Fibroblast of skin of right quadriceps (primary cell): ENCODE measurements at regions not wholly inside any gene's neighbourhood (a gene's known extent, or its start where the extent isn't known, plus 50 kb on each side); places are given as distances from the start of the nearest gene placed in this dataset.
A peak's percentile ranks its signal among the peaks of the same experiment; 100 is the strongest.

ENCODE experiments used
- DNase-seq: peaks from one replicate; pipeline ENCODE4 v3.0.0-alpha.2; 2013

- no peak for DNase-seq
Observed at GRCh38 chr1:212192261-212192998, 92.8 kb upstream of the PPP2R5A start.

DNA sequence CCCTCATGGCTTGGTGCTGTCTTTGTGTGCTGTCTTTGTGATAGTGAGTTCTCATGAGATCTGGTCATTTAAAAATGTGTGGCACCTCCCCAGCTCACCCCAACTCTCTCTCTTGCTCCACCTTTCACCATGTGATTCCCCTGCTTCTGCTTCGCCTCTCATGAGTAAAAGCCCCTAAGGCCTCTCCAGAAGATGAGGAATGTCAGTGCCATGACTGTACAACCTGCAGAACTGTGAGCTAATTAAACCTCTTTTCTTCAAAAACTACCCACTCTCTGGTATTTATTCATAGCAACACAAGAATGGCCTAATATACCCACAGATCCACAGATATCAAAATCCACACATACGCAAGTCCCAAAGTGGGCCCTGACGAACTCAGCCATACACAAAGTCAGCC lies 88.9 kb upstream of the PPP2R5A start:
- no peak for DNase-seq

DNA sequence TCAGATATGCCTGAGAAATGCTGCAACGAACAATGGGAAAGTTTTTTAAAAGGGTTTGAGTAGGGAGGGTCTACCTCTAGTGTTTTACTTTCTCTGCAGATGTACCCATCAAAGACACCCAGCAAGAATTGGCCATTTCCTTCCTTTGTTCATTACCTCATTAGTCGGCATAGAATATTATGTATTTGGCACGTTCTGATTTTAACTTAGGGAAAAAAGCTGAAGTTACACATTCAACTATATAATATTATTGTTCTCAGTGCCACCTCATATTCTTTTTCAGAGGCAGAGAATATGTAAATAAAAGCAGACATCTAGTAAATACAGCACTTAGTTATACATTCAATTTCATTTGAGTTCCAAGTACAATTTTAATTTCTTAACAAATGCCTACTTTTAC lies 83.7 kb upstream of the PPP2R5A start:
- no peak for DNase-seq

- no peak for DNase-seq
Observed at GRCh38 chr1:212203630-212204029, 81.6 kb upstream of the PPP2R5A start.

DNA sequence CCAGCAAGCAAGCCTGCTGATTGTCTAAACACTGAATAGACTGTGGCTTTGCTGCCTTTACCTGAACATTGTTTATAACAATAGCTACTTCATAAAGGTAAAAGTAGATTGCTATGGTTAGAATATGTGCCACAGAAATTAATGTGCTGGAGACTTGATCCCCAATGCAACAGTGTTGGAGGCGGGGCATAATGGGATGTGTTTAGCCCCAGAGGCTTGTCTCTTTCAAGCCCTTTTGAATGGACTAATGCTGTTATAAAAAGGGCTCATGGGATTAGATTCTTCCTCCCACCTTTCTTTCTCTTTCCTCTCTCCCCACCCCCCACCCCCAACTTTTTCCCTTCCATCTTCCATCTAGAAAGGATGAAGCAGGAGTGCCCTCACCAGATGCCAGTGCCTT lies 80.2 kb upstream of the PPP2R5A start:
- no peak for DNase-seq

DNA sequence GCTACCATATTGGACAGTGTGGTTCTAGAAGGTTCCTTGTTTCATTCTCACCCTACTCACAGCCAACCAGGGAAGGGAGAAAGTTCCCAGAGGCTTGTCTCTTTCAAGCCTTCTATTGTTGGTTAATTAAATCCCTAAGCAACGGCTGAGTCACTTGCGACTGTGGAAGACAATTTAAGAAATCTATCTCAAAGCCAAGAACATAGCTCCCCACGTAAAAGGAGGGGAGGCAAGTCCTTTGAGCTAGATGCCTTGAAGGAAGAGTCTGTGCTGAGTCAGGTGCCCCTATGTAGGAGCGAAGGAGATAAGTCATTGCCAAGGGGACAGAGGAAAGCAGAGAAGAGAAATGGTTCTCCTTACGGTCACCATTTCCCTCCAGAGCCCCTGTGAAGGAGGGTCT lies 79.4 kb upstream of the PPP2R5A start:
- DNase-seq: no peak

DNA sequence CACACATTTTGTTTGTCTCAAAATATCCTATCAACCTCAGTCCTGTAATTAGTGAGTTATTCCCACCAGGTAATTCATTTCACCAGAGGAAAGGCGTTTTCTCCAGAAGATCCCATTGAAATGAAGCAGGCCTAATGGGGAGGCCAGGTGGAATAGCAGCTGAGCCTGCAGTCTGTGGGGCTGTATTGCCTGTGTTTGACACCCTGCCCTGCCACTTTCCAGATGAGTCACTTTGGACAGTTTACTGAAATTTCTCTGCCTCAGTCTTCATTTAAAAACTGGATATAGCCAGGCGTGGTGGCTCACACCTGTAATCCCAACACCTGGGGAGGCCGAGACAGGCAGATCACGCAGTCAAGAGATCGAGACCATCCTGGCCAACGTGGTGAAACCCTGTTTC lies 78.1 kb upstream of the PPP2R5A start:
- no peak for DNase-seq

DNA sequence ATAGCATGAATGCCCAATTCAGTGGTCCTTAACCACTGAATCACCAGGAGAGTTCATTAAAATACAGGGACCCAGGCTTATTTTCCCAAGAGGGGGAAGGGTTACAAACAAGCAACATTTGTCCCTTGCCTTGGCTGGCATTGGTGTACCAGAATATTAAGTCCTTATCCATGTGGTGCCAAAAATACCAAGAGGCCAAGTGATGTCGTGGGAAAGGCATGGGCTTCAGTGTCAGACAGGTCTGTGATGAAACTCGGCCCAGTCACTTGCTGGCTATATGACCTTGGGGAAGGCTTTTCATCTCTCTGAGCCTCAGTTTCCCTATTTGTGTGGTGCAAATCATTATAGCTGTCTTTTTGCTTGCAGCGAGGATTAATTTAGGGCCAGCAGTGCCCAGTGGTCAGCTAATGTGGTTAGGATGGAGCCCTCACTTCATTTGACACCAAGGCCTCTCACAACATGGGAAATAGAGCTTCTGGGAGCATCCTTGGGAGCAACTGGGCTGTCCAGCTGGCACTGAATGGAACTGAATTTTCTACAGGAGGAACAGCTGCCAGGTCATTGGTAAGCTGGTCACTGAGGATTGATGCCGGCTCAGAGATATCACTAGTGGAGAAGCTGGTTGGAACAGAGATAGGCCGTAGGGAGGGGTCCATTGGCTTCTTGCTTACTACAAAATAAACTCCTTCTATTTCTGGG lies 77.2 kb upstream of the PPP2R5A start:
- no peak for DNase-seq

DNA sequence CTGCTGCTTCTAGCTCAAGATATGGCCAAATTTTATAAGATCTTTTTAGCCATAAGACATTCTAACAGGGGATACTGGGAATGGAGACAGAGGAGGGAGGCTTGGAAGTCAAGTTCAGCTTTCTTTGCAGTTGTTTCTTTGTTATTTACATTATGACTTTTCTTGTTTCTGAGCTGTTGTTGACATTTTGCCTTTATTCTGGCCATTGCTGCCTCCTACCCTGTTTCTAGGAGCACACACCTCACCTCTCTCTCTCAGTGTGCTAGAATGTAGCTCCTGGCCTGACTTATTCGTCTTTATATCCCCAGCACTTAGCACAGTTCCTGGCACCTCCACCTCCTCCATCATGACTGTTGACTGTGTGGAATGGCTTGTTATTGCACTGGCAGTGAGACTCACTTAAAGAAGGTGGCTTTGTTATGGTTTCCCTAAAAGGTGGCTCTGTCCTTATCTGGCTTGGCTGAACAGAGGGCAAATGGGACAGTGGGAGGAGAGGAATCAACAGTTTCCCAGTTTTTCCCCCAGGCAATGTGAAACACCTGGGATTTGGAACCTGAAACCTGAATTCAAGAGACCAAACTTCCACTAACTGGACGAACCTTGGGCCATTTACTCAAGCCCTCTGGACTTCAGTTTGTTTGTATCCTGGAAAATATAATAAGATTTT lies 76.1 kb upstream of the PPP2R5A start:
- DNase-seq: no peak

DNA sequence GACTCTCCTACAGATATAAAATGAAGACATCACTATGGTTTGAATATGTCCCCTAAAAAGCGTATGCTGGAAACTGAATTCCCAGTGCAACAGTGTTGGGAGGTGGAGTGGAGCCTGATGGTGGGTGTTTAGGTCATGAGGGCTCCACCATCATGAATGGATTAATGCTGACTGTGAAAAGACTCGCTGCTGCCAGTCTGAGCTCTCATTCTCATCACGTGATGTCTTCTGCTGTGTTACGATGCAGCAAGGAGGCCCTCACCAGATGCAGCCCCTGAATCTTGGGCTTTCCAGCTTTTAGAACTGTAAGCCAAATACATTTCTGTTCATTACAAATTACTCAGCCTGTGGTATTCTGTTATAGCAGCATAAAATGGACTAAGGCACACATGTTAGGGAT lies 73.8 kb upstream of the PPP2R5A start:
- no peak for DNase-seq

GRCh38 chr1:212212343-212212742 lies 72.9 kb upstream of the PPP2R5A start:
- no peak for DNase-seq

GRCh38 chr1:212212906-212213305 lies 72.3 kb upstream of the PPP2R5A start:
- no peak for DNase-seq

DNA sequence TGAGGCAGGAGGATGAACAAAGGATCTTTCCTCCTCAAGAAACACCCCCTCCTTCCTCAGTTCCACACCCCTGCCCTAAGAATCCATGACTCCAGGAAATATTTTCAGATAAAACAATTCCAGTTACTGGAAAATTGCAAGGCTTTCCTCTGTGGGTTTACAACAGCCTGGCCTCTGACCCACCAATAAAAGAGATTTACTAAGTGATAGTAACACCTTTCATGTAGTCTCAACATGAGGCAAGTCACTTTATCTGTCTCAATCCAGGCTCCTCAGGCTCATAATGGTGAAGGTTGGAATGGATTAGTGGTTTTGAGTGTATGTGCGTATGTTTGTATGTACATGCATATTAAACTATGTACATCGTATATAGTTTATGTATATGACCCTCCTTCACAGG lies 71.4 kb upstream of the PPP2R5A start:
- peak; percentile 28 for DNase-seq

GRCh38 chr1:212214325-212214724 lies 70.9 kb upstream of the PPP2R5A start:
- no peak for DNase-seq

DNA sequence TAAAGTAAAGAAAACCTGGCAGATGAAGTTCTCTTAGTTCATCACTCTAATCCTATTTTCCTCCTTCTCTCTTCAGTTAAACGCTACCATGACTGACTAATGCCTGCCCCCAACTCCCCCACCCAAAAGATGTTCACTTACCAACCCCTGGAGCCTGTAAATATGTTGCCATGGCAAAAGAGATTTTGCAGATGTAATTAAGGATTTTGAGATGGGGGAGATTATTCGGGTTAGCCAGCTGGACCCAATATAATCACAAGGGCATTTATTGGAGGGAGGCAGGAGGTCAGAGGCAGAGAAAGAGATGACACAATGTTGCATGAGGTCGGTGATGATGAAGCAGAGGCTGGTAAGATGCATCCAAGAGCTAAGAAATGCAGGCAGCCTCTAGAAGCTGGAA lies 69.3 kb upstream of the PPP2R5A start:
- no peak for DNase-seq

GRCh38 chr1:212217633-212218032 lies 67.6 kb upstream of the PPP2R5A start:
- DNase-seq: no peak

- DNase-seq: no peak
Observed at GRCh38 chr1:212218065-212218464, 67.1 kb upstream of the PPP2R5A start.

DNA sequence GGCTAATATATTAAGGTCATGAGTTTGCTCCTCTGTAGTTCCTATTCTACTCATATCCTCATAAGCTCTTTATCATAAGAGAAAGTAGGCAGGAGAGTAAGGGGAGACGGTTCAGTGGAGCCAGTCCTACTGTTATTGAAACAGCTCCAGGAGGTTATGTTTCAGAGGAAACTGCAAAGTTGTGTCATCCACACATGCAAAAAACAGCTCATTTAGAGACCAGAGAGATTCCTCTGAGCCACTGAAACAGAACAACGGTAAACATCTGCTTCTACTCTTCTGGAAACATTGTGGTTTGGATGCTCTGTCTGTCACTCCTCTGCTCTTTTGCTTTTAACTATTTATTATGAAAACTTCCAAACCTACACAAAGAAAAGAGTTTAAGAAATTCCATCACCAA lies 66.3 kb upstream of the PPP2R5A start:
- peak; percentile 90 for DNase-seq

DNA sequence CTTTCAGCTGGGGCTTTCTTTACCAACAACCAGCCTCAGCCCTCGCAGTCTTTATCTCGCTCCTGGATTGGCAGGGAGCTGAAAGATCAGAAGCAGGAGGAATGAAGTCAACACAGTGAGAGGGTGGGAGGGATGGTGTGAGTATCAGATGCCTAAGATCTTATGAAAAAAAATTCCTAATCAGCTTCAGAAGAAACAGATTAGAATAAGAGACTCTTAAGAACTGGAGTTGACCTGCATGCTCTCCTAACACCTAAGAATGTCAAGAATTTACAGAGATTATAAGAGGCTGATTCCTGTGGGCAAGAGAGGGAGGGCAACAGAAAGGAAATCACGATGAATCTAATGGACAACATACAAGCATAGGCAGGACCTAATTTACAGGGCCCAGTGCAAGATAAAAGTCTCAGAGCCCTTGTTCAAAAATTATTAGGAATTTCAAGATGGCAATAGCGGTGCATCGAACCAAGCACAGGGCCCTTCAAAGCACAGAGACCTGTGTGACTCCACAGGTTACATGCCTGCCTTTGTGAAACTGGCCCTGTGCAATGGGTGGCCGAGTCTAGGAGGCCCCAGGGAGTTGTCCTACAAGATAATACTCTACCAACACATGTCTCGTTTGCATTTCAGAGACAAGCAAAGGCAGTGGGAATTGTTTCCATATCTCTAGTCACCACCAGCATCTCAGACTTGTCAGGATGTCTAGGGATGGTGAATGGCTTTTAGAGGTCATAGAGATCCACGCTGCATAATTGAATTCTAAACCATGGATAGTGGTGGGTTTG lies 65.3 kb upstream of the PPP2R5A start:
- DNase-seq: peak; percentile 62

DNA sequence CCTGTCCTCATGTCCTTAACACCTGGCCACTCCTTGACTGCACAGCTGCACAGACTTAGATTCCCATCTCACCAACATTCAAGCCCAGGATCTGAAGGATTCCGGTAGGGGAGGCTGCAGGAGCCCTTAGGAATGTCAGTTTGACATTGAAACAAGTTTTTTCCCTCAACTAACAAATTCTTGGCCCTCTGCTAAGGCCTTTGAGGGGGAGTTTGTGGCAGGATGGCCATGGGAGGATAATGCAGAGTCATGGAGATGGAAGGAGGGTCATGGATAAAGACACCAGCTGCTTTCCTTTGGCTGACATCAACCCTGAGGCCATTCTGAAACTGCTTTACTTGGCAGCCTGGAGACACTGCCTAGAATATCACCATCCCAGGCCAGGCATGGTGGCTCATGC lies 63.4 kb upstream of the PPP2R5A start:
- no peak for DNase-seq

- no peak for DNase-seq
Observed at GRCh38 chr1:212224102-212224501, 61.1 kb upstream of the PPP2R5A start.

GRCh38 chr1:212225416-212225815 lies 59.8 kb upstream of the PPP2R5A start:
- DNase-seq: no peak

DNA sequence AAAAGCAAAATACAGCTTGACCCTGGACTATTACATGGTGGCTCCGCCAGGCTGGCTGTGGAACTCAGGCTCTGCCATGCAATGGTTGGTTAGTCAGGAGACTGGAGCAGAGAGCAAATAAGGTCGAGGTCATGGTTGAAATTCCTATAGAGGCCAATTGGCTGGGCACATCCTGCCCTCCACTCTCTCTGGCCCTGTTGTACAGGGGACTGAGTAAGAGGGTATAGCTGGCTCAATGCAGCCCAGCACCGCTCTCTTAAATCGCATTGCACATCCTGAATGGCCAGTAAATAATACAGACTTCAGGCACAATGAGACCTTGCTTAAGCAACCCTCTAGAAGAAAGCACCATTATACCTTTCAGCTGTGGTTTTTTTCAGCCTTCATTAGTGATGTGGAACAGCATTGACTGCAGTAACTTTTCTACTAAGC lies 59.3 kb upstream of the PPP2R5A start:
- no peak for DNase-seq
